T-helper 2 cell treated with Interferon-gamma antibody and Interleukin-4, amounts not matched to agents 100 ng/mL and 5 ng/mL, for 36 hours (primary cell): ENCODE measurements at regions not wholly inside any gene's neighbourhood (a gene's known extent, or its start where the extent isn't known, plus 50 kb on each side); places are given as distances from the start of the nearest gene placed in this dataset.

ENCODE experiments used
- intact Hi-C: fragments of 100-400 bp; cut with micrococcal nuclease; formaldehyde crosslinking; loops from one replicate; pipeline ENCODE4 v1.15.1; 2023

DNA sequence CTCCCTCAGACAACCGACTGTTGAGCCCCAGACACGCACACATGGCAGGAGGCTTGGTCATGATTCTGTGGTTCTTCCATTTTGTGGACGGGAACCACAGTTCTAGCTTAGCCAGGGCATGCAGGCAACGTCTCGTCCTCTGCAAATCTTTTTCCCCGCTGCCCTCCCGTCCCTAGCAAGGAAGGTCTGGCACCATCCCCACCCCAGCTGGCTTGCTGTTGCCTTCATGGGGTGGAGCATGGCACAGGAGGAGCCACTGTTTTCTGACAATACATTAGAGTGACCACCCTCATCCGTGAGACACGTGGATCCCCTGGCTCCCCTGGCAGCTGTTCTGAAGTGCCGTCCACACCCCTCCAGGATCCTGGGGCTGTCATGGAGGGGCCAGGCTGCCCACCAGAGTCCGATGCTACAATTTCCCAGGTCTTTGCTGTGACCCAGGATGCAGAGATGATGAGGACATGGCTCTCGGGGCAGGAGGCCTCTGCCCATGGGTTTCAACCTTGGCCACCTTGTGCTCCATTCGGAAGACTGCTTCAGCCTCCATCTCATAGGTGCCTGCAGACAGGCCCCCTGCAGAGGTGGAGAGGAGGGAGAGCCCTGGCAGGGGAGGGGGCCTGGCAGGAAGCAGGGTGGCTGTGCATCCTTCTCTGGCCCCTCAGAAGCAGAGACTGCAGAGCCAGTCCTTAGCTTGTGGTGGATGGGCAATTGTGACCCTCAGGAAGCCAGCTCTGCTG is 233.6 kb downstream of the GLRX3 start:
- intact Hi-C loops = no loop called here

DNA sequence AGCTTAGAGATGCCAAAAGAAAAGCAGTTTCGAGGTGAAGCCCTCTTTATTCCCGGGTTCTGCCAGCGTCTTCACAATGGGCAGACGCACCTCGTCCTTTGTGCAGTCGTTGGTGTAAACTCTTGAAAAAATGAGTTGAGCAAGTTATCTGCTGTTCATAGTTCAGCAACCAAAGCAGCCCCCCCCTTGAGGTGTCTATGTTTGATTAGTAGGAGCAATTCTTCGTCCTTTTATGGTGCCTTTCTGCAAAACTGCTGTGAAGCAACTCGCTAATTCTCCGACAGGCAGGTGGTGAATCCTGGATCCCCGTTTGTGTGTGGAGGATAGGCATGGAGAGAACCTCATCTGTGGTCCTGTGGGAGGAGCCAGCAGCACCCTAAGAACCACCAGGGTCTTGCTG is 234.5 kb downstream of the GLRX3 start:
- intact Hi-C loops = no loop called here

DNA sequence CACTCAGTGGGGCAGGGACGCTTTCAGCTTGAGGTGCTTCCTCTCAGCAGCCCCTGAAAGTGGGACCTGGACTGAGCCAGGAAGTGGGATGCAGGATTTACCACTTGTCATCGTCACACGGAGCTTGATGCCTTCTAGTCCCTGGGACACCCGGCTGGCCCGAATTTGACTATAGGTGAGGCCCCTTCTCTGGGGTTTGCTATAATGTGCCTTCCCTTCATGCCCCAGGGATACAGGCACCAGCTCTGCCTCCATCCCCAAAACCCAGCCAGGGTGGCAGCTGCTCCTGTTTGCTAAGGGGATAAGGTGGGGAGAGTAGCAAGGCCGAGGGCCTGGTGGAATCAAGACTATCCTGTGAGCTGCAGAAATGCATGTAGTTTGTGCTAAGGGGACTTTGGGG is 235.0 kb downstream of the GLRX3 start:
- intact Hi-C loops = no loop called here

DNA sequence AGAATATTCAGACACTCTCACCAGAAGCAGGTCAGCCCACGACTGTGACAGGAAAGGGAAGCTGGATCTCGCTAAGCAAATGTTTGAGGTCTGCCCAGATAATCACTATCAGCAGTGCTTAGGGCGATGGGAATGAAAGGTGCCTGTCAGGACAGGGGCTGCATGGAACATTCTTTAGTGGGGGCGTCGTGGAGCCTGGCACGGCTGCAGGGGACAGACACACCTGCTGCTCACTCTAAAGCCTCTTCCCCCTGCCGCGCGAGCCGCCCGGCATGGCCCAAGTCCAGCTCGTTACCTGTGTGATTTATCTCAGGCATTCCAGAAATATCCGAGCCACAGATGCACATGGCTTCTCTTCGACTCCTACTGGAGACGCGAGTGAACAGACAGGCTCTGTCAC is 235.5 kb downstream of the GLRX3 start:
- intact Hi-C loops = no loop called here

DNA sequence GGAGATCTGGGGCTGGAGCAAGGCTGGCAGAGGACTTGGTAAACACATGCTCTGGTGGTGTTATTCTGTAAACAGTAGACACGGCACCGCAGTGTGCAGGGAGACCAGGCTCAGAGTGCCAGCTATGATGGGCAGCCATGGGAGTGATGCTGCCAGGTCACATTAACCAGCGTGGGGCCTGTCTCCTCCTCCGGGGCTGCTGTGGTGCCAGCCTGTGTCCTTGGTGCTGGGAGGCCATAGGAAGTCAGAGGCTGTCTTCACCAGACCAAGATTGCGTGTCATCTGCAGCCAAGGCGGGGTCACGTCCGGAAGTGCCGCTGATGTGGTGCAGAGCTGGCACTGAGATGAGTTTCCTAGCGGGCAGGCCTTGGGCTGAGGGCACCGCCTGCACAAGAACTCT is 236.0 kb downstream of the GLRX3 start:
- intact Hi-C loops = no loop called here

DNA sequence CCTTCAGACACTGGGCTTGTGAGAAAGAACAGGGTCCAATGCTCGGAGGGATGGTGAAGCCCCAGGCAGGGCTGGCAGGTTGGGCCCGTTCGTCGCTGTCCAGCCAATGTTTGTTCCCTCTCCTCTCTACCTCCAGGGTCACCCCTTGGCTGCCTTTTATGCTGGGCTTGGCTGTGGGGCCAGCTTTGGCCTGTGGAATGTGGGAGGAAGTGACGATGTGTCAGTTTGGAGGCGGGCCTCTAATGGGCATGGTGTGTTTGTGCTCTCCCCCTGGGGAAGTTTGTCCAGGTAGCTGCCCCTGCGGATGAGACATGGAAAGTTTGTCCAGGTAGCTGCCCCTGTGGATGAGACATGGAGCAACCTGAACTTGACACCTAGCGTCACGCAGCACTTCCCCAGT is 236.7 kb downstream of the GLRX3 start:
- intact Hi-C loops = no loop called here

DNA sequence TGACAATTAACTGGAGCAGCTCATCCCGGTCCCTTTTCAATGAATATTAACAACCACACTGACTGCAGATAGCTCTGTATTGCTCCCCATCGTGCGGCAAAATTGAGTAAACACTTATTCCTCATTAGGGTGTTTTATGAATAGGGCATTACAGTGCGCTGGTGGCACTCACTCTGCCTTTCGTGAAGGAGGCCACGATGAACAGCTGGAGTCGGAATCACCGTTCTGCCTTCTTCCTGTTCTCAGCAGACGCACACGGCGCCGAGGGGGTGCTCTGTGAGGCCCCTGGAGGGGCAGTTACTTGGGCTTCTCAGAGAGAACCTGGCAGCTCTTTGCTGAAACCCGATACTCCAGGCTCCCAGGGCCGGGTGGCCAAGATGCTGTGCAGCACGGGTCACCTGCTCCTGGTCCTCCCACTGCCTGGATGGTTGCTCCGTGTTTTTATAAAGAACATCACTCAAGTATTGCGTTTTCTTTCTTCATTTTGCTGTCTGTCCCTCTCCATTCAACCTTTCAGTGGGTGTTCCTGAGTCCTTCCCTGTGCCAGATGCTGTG is 241.9 kb downstream of the GLRX3 start:
- intact Hi-C loops = no loop called here

DNA sequence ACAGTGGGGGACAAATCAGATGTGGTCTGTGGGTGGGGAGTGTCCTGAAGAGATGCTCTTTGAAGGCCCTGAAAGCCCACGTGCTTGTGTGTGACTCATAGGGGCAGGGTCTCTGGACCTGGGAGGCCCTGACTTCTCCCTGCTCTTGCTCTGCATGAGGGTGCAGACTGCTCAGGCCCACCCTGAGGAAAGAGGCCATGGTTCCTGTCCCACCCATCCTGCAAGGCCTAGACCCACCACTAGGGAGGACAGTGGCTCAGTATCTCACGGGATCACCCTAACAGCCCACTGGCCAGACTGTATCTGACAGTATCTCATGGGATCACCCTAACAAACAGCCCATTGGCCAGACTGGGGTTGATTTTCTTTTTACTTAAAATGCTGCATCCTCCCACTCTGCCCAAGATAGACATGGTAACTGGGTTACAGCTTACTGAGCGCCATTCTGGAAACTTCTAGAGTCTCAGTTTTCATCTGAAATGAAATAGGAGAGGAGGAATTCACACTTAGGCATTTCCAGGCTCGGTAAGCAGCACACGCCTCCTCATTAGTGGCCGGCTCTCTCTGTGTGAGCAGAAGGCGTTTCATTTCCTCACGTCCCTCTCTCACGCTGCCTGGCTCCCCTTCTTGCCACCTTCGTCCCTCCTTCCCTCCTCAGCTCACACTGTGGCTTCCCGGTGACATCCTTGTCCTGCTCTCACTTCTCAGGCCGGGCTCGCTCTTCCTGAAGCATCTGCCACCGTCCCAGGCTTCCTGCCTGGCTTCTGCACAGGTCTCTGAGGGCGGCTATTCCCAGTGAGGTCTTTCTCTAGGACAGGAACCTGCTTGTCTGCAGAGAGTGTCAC is 242.6 kb downstream of the GLRX3 start:
- intact Hi-C loops = no loop called here

DNA sequence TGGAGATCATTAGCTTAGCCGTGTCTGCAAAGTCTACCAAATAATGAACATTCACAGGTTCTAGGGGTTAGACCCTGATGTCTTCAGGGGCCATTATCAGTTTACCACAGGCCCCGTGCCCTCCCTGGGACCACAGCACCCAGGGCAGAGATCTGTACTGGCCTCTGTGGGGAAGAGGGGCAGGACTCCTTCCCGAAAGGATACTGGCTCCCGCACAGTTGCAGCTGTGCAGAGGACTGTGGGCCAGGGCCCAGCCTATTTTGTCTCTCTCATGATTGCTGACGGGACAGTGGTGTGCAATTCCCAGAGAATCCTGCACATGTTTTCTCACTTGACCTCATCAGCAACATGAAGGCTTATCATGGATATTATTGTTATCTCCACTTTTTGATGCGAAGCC is 243.9 kb downstream of the GLRX3 start:
- intact Hi-C loops = no loop called here

DNA sequence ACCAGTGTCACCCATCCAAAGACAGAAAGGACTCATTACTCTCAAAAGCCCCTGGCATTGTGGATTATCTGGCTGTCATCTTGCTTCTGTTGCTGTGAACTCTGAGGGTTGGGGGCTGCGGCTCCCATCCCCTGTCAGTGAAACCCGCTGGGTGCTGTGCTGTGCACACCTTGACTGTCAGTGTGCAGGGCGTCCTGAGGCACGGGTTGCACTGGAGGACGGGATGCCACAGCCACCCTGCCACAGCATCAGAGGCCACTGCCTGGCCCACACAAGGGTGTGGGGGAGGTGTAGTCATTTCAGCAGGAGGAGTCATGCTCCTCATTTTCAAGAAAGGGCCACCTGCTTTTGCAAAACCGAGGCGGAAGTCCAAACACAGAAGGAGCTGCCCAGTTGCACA is 245.8 kb downstream of the GLRX3 start:
- intact Hi-C loops = no loop called here

DNA sequence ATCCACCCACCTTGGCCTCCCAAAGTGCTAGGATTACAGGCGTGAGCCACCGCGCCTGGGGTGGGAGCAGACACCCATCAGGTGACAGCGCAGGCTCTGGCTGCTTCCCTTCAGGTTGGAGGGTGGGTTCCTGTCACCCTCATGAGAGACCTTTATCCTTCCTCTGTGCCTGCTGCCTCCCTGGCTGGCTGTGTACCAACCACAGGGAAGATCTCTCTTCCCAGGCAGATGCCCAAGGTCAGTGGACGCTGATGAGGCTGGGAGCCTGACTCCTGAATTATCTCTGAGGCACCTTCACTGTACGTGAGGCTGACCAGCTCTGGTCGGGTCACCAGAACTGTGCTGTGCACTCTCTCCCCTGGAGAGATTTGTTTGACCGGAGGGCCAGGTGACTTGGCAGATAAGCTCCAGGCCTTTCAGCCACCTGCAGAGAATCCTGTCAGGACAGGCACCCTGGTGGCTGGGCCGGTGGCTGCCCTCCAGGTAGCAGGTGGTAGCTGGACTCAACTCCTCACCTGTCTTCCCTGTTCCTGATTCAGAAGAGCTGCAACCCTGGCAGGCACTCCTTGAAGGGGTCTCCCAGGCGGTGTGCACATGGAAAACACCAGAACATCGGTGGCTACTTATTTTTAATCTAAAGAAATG is 251.9 kb downstream of the GLRX3 start:
- intact Hi-C loops = no loop called here

DNA sequence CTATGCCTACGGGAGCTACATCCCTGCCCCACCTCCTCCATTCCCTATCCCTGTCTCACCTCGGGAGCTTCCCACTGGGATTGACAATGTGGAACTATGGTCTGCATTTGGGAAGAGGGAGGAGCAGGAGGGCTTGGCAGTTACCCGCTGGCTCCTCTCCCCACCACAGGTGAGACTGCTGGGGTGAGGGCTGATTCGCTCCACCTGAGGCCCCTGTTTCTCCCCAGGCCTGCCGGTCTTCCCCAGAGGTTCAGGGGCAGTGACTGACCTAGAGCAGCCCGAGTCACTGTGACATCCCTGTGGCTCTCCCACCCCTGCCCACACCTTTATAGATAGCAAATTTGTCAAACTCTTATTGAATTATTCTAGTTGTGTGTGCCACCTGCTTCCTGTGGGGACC is 252.6 kb downstream of the GLRX3 start:
- intact Hi-C loops = no loop called here

DNA sequence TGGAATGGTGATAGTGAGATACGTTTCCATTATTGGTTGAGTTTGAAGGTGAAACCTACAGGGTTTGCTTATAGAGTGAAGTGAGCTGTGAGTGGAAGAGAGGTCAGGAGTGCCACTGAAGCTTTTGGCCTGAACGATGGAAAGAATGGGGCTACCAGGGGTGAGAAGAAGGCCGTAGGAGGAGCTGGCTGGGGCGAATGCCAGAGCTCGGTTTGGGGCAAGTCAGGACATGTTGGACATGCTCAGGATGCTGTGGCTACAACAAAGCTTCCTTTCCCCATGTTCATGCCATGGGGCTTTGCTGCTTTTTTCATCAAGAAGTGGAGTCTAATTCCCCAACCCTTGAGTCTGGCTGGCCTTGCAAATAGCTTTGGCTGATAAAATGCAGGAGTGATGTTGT is 253.7 kb downstream of the GLRX3 start:
- intact Hi-C loops = no loop called here

DNA sequence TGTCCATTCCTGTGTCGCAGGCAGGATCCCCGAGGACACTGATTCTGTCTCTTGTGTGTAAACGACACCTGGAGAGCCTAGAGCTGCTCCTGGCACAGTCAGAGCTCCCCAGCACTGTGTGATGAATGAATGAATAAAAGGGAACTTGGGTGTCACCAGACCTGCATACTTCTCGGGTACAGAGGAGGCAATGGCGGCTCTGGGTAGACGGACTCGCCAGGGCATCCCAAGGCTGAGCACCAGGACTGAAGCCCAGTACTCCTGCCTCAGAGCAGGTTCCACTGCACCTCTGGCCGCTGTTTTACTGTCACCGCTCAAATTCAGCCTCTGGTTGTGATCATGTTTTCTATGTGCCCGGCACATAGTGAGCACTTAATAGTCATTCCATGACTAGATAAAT is 255.8 kb downstream of the GLRX3 start:
- intact Hi-C loops = no loop called here

DNA sequence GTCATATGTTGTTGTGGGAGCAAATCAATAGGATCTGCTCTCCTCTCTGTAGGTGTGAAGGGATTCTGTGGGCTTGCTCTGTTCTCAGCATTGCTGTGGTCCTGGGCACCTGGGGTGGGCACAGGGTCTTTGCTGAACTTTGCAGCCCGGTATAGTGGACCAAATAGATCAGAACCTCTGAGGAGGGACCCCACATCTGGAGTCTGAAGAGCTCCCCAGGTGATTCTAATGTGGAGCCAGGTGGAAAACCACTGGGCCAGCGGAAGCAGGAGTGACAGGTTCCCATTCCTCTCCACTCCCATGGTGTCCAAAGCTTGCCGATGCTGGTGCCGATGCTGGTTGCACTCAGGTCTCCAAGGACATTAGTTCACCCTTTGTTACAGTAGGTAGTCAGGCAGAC is 257.2 kb downstream of the GLRX3 start:
- intact Hi-C loops = no loop called here

DNA sequence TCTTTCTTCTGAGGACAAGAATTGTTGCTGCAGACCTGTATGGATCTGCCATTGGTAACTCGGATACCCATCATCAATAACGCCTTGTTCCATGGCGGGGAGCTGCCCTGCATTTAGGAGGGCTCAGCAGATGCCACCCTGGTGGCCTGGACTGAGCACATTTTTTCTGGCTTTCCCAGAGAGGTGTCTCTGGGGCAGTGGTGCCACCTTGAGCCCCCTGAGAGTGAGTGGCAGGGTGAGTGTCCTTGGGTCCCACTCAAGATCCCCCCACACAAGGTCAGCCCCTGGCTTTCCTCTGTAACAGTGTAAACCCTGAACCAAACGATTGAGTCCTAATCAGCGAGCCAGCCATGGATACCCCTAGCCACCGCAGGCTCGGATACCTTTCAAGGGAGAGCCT is 258.6 kb downstream of the GLRX3 start:
- intact Hi-C loops = no loop called here

DNA sequence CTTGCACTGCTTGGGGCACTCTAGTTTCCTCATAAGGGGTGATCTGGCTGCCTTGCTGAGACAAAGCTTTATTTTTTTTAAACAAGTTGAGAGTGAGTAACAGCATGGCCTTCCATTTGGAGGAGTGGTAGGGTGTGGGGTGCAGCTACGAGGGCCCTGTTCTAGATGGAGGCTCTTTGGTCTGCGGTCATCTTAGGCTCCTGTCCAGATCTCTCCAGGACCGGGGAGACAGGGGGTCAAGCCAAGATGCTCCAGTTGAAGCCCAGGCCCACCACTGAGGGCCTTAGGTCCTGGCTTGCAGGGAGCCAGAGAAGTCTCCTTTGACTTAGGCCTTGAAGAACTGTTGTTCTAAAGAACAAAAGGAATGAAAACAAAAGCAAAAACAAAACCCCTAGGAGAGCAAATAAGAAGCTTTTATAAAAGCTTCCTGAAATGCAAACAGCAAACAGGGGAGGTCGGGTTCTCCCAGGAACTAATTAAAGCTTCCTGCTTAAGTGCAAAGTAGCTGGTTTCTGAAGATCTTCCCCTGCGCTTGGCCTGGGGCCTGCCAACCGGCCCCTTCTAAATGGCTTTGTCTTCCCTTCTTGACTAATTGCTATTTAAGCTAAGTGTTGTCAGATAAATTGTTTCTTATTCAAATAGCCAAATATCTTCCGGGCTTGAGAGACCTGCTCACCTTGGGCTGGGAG is 259.2 kb downstream of the GLRX3 start:
- intact Hi-C loops = no loop called here

DNA sequence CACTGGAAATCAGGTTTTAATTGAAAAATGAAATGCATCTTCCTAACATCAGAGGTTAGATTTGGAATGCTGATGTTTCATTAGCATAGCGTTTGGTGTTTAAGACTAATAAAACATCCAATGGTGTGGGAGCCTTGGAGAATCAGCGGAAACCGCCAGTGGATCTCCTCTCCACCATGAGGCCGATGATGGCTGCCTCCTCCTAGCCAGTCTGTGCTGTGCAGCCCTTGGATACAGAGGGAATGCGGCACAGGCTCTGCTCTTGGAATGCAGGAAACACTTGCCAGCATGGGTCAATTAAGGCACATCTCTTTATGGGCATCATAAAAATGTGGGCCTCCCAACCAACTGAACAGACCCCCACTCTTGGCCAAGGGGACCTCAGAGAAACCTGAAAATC is 259.9 kb downstream of the GLRX3 start:
- intact Hi-C loops = no loop called here

DNA sequence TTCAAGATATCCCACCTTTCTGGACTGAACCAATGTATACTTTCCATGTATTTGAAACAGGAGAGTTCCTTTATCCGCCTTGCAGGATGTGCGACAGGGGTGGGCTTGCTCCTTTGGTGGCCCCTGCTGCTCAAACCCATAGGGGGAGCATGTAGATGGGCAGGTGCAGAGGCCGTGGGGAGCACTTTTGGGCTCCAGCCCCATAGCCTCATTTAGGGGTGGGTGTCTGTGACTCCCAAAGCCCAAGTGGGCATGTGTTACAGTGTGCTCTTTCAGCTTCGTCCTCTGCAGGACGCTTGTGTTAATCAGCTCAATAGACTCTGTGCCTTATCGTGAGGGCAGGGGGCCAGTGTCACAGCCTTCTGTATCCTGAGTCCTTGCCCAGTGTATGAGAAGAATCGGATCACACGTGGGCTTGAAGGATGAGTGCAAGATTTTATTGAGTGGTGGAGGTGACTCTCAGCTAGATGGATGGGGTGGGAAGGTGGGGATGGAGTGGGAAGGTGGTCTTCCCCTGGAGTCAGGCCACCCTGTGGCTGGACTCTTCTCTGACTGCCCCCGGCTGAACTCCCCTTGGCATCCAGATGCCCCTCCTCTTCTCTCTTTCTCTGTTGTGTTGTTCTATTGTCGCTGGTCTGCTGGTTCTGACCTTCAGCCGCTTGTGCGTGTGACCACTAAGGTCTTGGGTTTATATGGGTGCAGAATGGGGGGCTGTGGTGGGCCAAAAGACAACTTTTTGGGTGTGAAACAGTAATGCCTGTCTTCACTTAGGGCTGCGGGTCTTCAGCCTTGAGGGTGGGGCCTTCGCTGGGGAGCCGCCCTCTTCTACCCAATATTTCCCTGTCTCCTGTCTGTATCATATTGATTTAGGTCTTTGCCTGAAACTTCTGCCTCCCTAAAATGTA is 262.2 kb downstream of the GLRX3 start:
- intact Hi-C loops = no loop called here

DNA sequence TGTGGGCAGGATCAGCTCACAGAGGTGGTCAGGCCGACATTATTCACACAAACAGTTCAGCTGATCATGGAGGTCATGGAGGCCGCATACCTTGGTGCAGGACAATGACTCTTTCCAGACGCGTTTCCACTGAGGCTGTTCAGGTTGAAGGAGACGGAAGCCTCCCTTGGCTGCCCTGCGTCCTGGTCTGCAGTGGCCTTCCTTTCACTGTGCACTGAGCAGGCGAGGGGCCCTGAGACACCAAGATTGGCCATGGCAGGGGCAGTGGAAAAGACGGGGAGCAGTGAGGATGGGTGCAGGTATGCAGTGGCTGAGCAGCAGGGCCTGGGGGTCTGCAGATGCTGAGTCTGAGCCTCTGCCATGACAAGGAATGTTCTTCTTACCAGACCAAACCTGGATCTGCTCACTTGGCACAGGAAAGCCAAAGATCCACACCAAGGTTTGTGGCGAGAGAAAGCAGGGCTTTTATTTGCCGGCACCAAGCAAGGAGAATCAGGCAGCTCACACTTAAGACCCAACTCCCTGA is 263.3 kb downstream of the GLRX3 start:
- intact Hi-C loops = no loop called here
